IMR-90 (cell line): ENCODE measurements at regions not wholly inside any gene's neighbourhood (a gene's known extent, or its start where the extent isn't known, plus 50 kb on each side); places are given as distances from the start of the nearest gene placed in this dataset.

Experiments used
- ATAC-seq: fragments of 200-7000 bp; cut with Tn5 transposase; 2 replicates; pipeline ENCODE4 v1.9.1; 2020; ENCODE audit warnings: low read depth, mild to moderate bottlenecking, moderate library complexity
- BruUV-seq: library from RNA; stranded (reverse); fragments of 400-500 nt; replicated peaks from 2 replicates; lab custom pipeline; 2021; lab: Mats Ljungman, UMichigan
- CTCF ChIA-PET: fragments of 300-600 bp; formaldehyde crosslinking; extraction: SDS; loops from one replicate; lab custom pipeline; 2021; ENCODE audit warnings: antibody characterized with exemption; lab: Yijun Ruan, JAX
- POLR2A ChIA-PET: fragments of 300-600 bp; sonication (Branson Sonifier 250); formaldehyde crosslinking; loops from one replicate; lab custom pipeline; 2022; ENCODE audit warnings: antibody characterized with exemption; ENCODE audit not compliant: unreplicated experiment; lab: Charles Lee
- DNase-seq: peaks from one replicate; pipeline ENCODE4 v3.0.0; 2013
- H2AFZ ChIP-seq: replicated peaks from 2 replicates; pipeline ENCODE3; 2013; ENCODE audit warnings: low read length, mild to moderate bottlenecking; ENCODE audit not compliant: poor library complexity
- H2AK5ac ChIP-seq: 2 replicates; pipeline ENCODE4 v1.6.1; 2013; ENCODE audit warnings: low read depth, low read length, inconsistent platforms
- H2AK9ac ChIP-seq: replicated peaks from 2 replicates; pipeline ENCODE3; 2013; ENCODE audit warnings: mild to moderate bottlenecking, low read depth, low read length, moderate library complexity; ENCODE audit not compliant: poor library complexity
- H2BK120ac ChIP-seq: 2 replicates; pipeline ENCODE4 v1.6.1; 2013; ENCODE audit warnings: low read depth, low read length, inconsistent platforms
- H2BK15ac ChIP-seq: 3 replicates; pipeline ENCODE4 v1.6.1; 2013; ENCODE audit warnings: low read depth, low read length, inconsistent platforms
- H2BK20ac ChIP-seq: 2 replicates; pipeline ENCODE4 v1.6.1; 2013; ENCODE audit warnings: low read depth, mild to moderate bottlenecking, inconsistent platforms, low read length, moderate library complexity
- H2BK5ac ChIP-seq: 2 replicates; pipeline ENCODE4 v1.6.1; 2013; ENCODE audit warnings: mild to moderate bottlenecking, low read depth, low read length, inconsistent platforms; ENCODE audit not compliant: poor library complexity, severe bottlenecking
- H3K14ac ChIP-seq: replicated peaks from 2 replicates; pipeline ENCODE4 v1.6.1; 2013; ENCODE audit warnings: low read depth, low read length, inconsistent platforms
- H3K18ac ChIP-seq: 2 replicates; pipeline ENCODE4 v1.6.1; 2013; ENCODE audit warnings: low read depth, low read length, control low read depth
- H3K23ac ChIP-seq: 2 replicates; pipeline ENCODE4 v1.6.1; 2013; ENCODE audit warnings: low read depth, low read length, inconsistent platforms
- H3K27ac ChIP-seq: 2 replicates; pipeline ENCODE4 v1.5.1; 2013; ENCODE audit warnings: mild to moderate bottlenecking, control low read depth, low read length; ENCODE audit not compliant: insufficient read depth
- H3K27me3 ChIP-seq: 2 replicates; pipeline ENCODE4 v1.6.1; 2013; ENCODE audit warnings: low read length; ENCODE audit not compliant: control insufficient read depth, insufficient read depth
- H3K36me3 ChIP-seq: 2 replicates; pipeline ENCODE4 v1.6.1; 2013; ENCODE audit warnings: low read length, mixed read lengths; ENCODE audit not compliant: control insufficient read depth, insufficient read depth
- H3K4ac ChIP-seq: 2 replicates; pipeline ENCODE4 v1.6.1; 2013; ENCODE audit warnings: low read depth, low read length, inconsistent platforms
- H3K4me1 ChIP-seq: 2 replicates; pipeline ENCODE4 v1.6.1; 2013; ENCODE audit warnings: low read length, mixed read lengths; ENCODE audit not compliant: control insufficient read depth, insufficient read depth
- H3K4me2 ChIP-seq: 2 replicates; pipeline ENCODE4 v1.6.1; 2013; ENCODE audit warnings: low read depth, mild to moderate bottlenecking, control low read depth, low read length, moderate library complexity
- H3K4me3 ChIP-seq: 2 replicates; pipeline ENCODE4 v1.5.1; 2013; ENCODE audit warnings: low read depth, mild to moderate bottlenecking, control low read depth, low read length, moderate library complexity; ENCODE audit not compliant: insufficient read depth
- H3K56ac ChIP-seq: 2 replicates; pipeline ENCODE4 v1.6.1; 2013; ENCODE audit warnings: low read length, inconsistent platforms; ENCODE audit not compliant: insufficient read depth; ENCODE audit errors: extremely low read depth
- H3K79me1 ChIP-seq, 2 experiments: 2 replicates each; pipeline ENCODE4 v1.6.1; 2013; ENCODE audit warnings: low read length in 2 of 2, inconsistent platforms in 1 of 2, low read depth in 1 of 2
- H3K9ac ChIP-seq: 2 replicates; pipeline ENCODE4 v1.6.1; 2013; ENCODE audit warnings: low read depth, low read length, control low read depth
- H3K9me1 ChIP-seq: 2 replicates; pipeline ENCODE4 v1.6.1; 2013; ENCODE audit warnings: low read length, inconsistent platforms; ENCODE audit not compliant: insufficient read depth
- H3K9me3 ChIP-seq: 2 replicates; pipeline ENCODE4 v1.6.1; 2013; ENCODE audit warnings: low read length; ENCODE audit not compliant: control insufficient read depth, insufficient read depth
- H4K20me1 ChIP-seq: 2 replicates; pipeline ENCODE4 v1.6.1; 2013; ENCODE audit warnings: low read length, inconsistent platforms; ENCODE audit not compliant: insufficient read depth
- H4K5ac ChIP-seq: 2 replicates; pipeline ENCODE4 v1.6.1; 2013; ENCODE audit warnings: mild to moderate bottlenecking, low read depth, low read length, control low read depth
- H4K8ac ChIP-seq, 2 experiments: 2 replicates each; pipeline ENCODE4 v1.6.1; 2013; ENCODE audit warnings: low read depth in 2 of 2, low read length in 2 of 2, control low read depth in 1 of 2, inconsistent platforms in 1 of 2
- H4K91ac ChIP-seq: 2 replicates; pipeline ENCODE4 v1.6.1; 2013; ENCODE audit warnings: low read depth, low read length, inconsistent platforms; ENCODE audit not compliant: insufficient read depth
- BHLHE40 ChIP-seq: fragments of 150-350 bp; IDR thresholded peaks from 2 replicates; pipeline ENCODE4 v1.6.1; 2016; ENCODE audit warnings: mild to moderate bottlenecking, low read depth, low read length
- CEBPB ChIP-seq: IDR thresholded peaks from 2 replicates; pipeline ENCODE4 v1.6.1; 2012; ENCODE audit warnings: low read depth, low read length, improper control_type of control experiment
- CHD1 ChIP-seq: IDR thresholded peaks from 2 replicates; pipeline ENCODE4 v1.6.1; 2012; ENCODE audit warnings: low read depth, low read length, improper control_type of control experiment
- ELK1 ChIP-seq: fragments of 150-350 bp; IDR thresholded peaks from 2 replicates; pipeline ENCODE4 v1.6.1; 2016; ENCODE audit warnings: low read depth, mild to moderate bottlenecking, low read length, moderate library complexity, borderline replicate concordance
- FOS ChIP-seq: fragments of 150-350 bp; IDR thresholded peaks from 2 replicates; pipeline ENCODE4 v1.6.1; 2016; ENCODE audit warnings: low read depth, low read length
- MXI1 ChIP-seq: IDR thresholded peaks from 2 replicates; pipeline ENCODE4 v1.6.1; 2012; ENCODE audit warnings: low read depth, mild to moderate bottlenecking, low read length, moderate library complexity, borderline replicate concordance
- NFE2L2 ChIP-seq: fragments of 150-350 bp; IDR thresholded peaks from 2 replicates; pipeline ENCODE4 v1.6.1; 2016; ENCODE audit warnings: low read depth, mild to moderate bottlenecking, low read length
- POLR2A ChIP-seq: IDR thresholded peaks from 2 replicates; pipeline ENCODE4 v1.6.1; 2012; ENCODE audit warnings: mild to moderate bottlenecking, low read depth, low read length
- RAD21 ChIP-seq: IDR thresholded peaks from 2 replicates; pipeline ENCODE4 v1.6.1; 2012; ENCODE audit warnings: low read length, improper control_type of control experiment
- RCOR1 ChIP-seq: IDR thresholded peaks from 2 replicates; pipeline ENCODE4 v1.6.1; 2012; ENCODE audit warnings: mild to moderate bottlenecking, low read length, improper control_type of control experiment; ENCODE audit not compliant: insufficient replicate concordance
- RFX5 ChIP-seq: IDR thresholded peaks from 2 replicates; pipeline ENCODE4 v1.8.0; 2012; ENCODE audit warnings: low read depth, mild to moderate bottlenecking, low read length, moderate library complexity
- SMC3 ChIP-seq: fragments of 150-350 bp; IDR thresholded peaks from 2 replicates; pipeline ENCODE4 v1.6.1; 2016; ENCODE audit warnings: low read depth, mild to moderate bottlenecking, antibody characterized with exemption, low read length, moderate library complexity
- WGBS, 2 experiments: methylation state at CpG; one replicate each; pipeline versions ENCODE4 v1.1.5 to v1.1.7; 2013; ENCODE audit warnings: missing lambda C conversion rate in 2 of 2; ENCODE audit not compliant: insufficient read length in 1 of 2; ENCODE audit errors: extremely low coverage in 2 of 2; 5-methylcytosine and 5-hydroxymethylcytosine counted together
- dilution Hi-C: fragments of 300-500 bp; cut with HindIII; formaldehyde crosslinking; loops from one replicate; pipeline ENCODE4 v1.14.3; 2018; ENCODE audit warnings: low sequenced_read_pairs; ENCODE audit not compliant: unreplicated experiment
- in situ Hi-C: fragments of 300-500 bp; cut with MboI; formaldehyde crosslinking; loops from 3 replicates; pipeline ENCODE4 v1.14.3; 2019; ENCODE audit warnings: low sequenced_read_pairs, inconsistent platforms, mixed read lengths
- intact Hi-C: fragments of 100-400 bp; cut with micrococcal nuclease; formaldehyde crosslinking; loops from 2 replicates; pipeline ENCODE4 v1.10.0; 2022

GRCh38 chr13:40384976-40385857, 281.2 kb downstream of the FOXO1 start:
- Histone ChIP-seq H2BK20ac (no peak overlapping the region), H2AK9ac (no peak overlapping the region), H3K9me1 (peaks cover 2% of the 10 kb centered on the region; the same call in 1 of the 2 replicates), H2AFZ (no peak overlapping the region), H4K91ac (no peak overlapping the region), H4K20me1 (no peaks in the 10 kb centered on the region), H3K23ac (no peak overlapping the region), H3K36me3 (no peaks in the 10 kb centered on the region), H3K56ac (no peak overlapping the region), H3K27me3 (peaks cover 6% of the 10 kb centered on the region; the same call in 1 of the 2 replicates), H3K4me2 (no peak overlapping the region), H3K27ac (no peak overlapping the region), H2BK5ac (no peak overlapping the region), H3K9me3 (no peaks in the 10 kb centered on the region), H4K5ac (no peak overlapping the region), H3K18ac (no peak overlapping the region), H3K4me3 (no peak overlapping the region), H4K8ac (no peak overlapping the region), H3K4me1 (0 out of 2 replicates have a peak, but pooled peaks cover 2% of the 10 kb centered on the region), H2BK15ac (no peak overlapping the region), H2BK120ac (no peak overlapping the region), H3K79me1 (no peaks in the 10 kb centered on the region), H3K14ac (no peak overlapping the region), H2AK5ac (no peak overlapping the region), H3K9ac (no peak overlapping the region), H3K4ac (no peak overlapping the region)
- WGBS, 2 experiments: 100% methylated on average over 1 of the region's 6 CpGs; no CpG with 5 or more reads in 1 of the 2 experiments
- no TSS peak for BruUV-seq
- in situ Hi-C loops: no loop called here
- DNase-seq (no peak), ATAC-seq (no peak)
- ChIA-PET CTCF (no interaction called here), POLR2A (no interaction called here)
- no peak for TF ChIP-seq SMC3
- TF ChIP-seq CEBPB: no peak
- no peak for TF ChIP-seq RFX5
- TF ChIP-seq BHLHE40: no peak
- TF ChIP-seq FOS: no peak
- TF ChIP-seq MXI1: no peak
- no peak for TF ChIP-seq ELK1
- TF ChIP-seq POLR2A: no peak
- TF ChIP-seq RAD21: no peak
- TF ChIP-seq CHD1: no peak
- no peak for TF ChIP-seq NFE2L2
- TF ChIP-seq RCOR1: no peak
- intact Hi-C loops: no loop called here
- dilution Hi-C loops: no loop called here
